K562 (cell line): ENCODE measurements at regions not wholly inside any gene's neighbourhood (a gene's known extent, or its start where the extent isn't known, plus 50 kb on each side); places are given as distances from the start of the nearest gene placed in this dataset.

Experiments used
- ATAC-seq: fragments of 200-7000 bp; cut with Tn5 transposase; 3 replicates; pipeline ENCODE4 v1.9.1; 2020; ENCODE audit warnings: moderate library complexity
- BruUV-seq: library from RNA; stranded (reverse); fragments of 400-500 nt; replicated peaks from 2 replicates; lab custom pipeline; 2021; lab: Mats Ljungman, UMichigan
- CTCF ChIA-PET: fragments of 300-600 bp; formaldehyde crosslinking; extraction: SDS; loops from one replicate; lab custom pipeline; 2021; ENCODE audit warnings: low intra/inter-chr PET ratio; lab: Yijun Ruan, JAX
- POLR2A ChIA-PET: fragments of 300-600, 350-650 bp; sonication (Branson Sonifier 250); formaldehyde crosslinking; extraction: SDS; loops from one replicate; lab custom pipeline; 2021; ENCODE audit warnings: antibody characterized with exemption, inconsistent platforms; lab: Yijun Ruan, JAX
- DNase-seq, 4 experiments: peaks; one replicate each; pipeline versions ENCODE4 v3.0.0 to v3.0.0-alpha.2; 2011 to 2018; ENCODE audit warnings: low spot score in 3 of 4, mixed read lengths in 3 of 4; ENCODE audit errors: extremely low read depth in 1 of 4
- FAIRE-seq: peaks from 2 replicates; lab custom pipeline; 2011; peaks lifted over from hg19 to GRCh38; lab: Jason Lieb, UNC
- H2AFZ ChIP-seq: 2 replicates; pipeline ENCODE4 v1.6.0; 2011; ENCODE audit warnings: low read depth, low read length, control low read depth, inconsistent platforms
- H3K27ac ChIP-seq: fragments of 200-600 bp; 3 replicates; pipeline ENCODE4 v1.8.0; 2011; ENCODE audit warnings: low read depth, mild to moderate bottlenecking, control low read depth, inconsistent platforms, low read length, moderate library complexity, mixed read lengths; ENCODE audit errors: extremely low read depth
- H3K27me3 ChIP-seq, 2 experiments: fragments of 300-600 bp in 1 of 2; 2 replicates in 1 of 2; 3 replicates in 1 of 2; pipeline versions ENCODE4 v1.6.0 to v1.8.0; 2011; ENCODE audit warnings: inconsistent platforms in 2 of 2, low read length in 2 of 2, mild to moderate bottlenecking in 1 of 2, mixed read lengths in 1 of 2, moderate library complexity in 1 of 2; ENCODE audit not compliant: control insufficient read depth in 2 of 2, insufficient read depth in 2 of 2
- H3K36me3 ChIP-seq: fragments of 300-600 bp; 3 replicates; pipeline ENCODE4 v1.8.0; 2011; ENCODE audit warnings: mild to moderate bottlenecking, low read length, inconsistent platforms; ENCODE audit not compliant: control insufficient read depth, insufficient read depth
- H3K4me1 ChIP-seq, 2 experiments: fragments of 200-600 bp in 1 of 2; replicated peaks in 1 of 2; 2 replicates in 1 of 2; 3 replicates in 1 of 2; pipeline versions ENCODE4 v1.5.1 to v1.8.0; 2011; ENCODE audit warnings: inconsistent platforms in 2 of 2, low read length in 2 of 2, mild to moderate bottlenecking in 1 of 2, mixed read lengths in 1 of 2, moderate library complexity in 1 of 2; ENCODE audit not compliant: control insufficient read depth in 2 of 2, insufficient read depth in 2 of 2
- H3K4me2 ChIP-seq: 2 replicates; pipeline ENCODE4 v1.6.1; 2011; ENCODE audit warnings: low read length, control low read depth, inconsistent platforms, mixed read lengths; ENCODE audit not compliant: insufficient read depth
- H3K4me3 ChIP-seq: fragments of 200-600 bp; sonication (generic), shearing (Covaris generic); 2 replicates; pipeline ENCODE4 v1.5.1; 2016; ENCODE audit warnings: control low read depth, inconsistent platforms
- H3K79me2 ChIP-seq: fragments of 200-600 bp; 3 replicates; pipeline ENCODE4 v1.8.0; 2011; ENCODE audit warnings: low read length, inconsistent platforms; ENCODE audit not compliant: control insufficient read depth, insufficient read depth
- H3K9ac ChIP-seq, 2 experiments: 2 replicates each; pipeline versions ENCODE4 v1.6.0 to v1.6.1; 2011; ENCODE audit warnings: low read depth in 2 of 2, low read length in 2 of 2, control low read depth in 1 of 2, inconsistent platforms in 1 of 2, mild to moderate bottlenecking in 1 of 2, mixed read lengths in 1 of 2; ENCODE audit not compliant: insufficient read depth in 1 of 2
- H3K9me1 ChIP-seq: one replicate; pipeline ENCODE4 v1.6.0; 2011; ENCODE audit warnings: inconsistent platforms, mild to moderate bottlenecking, low read length, moderate library complexity; ENCODE audit not compliant: control insufficient read depth, insufficient read depth
- H3K9me3 ChIP-seq: replicated peaks from 2 replicates; pipeline ENCODE4 v1.5.1; 2011; ENCODE audit warnings: low read depth, low read length, inconsistent platforms; ENCODE audit not compliant: control insufficient read depth, insufficient read depth
- H4K20me1 ChIP-seq: replicated peaks from 2 replicates; pipeline ENCODE4 v1.6.1; 2011; ENCODE audit warnings: low read length, inconsistent platforms, mixed read lengths; ENCODE audit not compliant: control insufficient read depth, insufficient read depth
- CBFA2T3 ChIP-seq: fragments of 450-650 bp; IDR thresholded peaks from 2 replicates; pipeline ENCODE4 v1.6.1; 2017
- FOSL1 ChIP-seq: fragments of 200-800 bp; sonication (Bioruptor generic); conservative IDR thresholded peaks from 2 replicates; pipeline ENCODE4 v1.6.1; 2016; ENCODE audit warnings: missing genetic modification characterization, missing compliant biosample characterization
- LEF1 ChIP-seq: fragments of 450-650 bp; IDR thresholded peaks from 2 replicates; pipeline ENCODE4 v1.6.1; 2016; ENCODE audit warnings: mild to moderate bottlenecking
- MAZ ChIP-seq, 2 experiments: fragments of 450-650 bp in 1 of 2; sonication (generic) in 1 of 2; formaldehyde crosslinking; IDR thresholded peaks in 1 of 2; conservative IDR thresholded peaks in 1 of 2; 2 replicates each; pipeline versions ENCODE4 v1.4.0 to v1.5.0; 2020; ENCODE audit warnings: mild to moderate bottlenecking in 1 of 2, missing genetic modification reagents in 1 of 2
- MCM5 ChIP-seq: fragments of 450-650 bp; IDR thresholded peaks from 2 replicates; pipeline ENCODE4 v1.6.1; 2016; ENCODE audit warnings: low read depth
- PHTF2 ChIP-seq: fragments of 250-450 bp; sonication (Bioruptor Pico); IDR thresholded peaks from 2 replicates; pipeline ENCODE4 v1.5.0; 2021; ENCODE audit warnings: mild to moderate bottlenecking
- THAP7 ChIP-seq: fragments of 250-450 bp; sonication (Bioruptor Pico); IDR thresholded peaks from 2 replicates; pipeline ENCODE4 v1.5.0; 2021
- ZNF318 ChIP-seq, 2 experiments: fragments of 450-650 bp; IDR thresholded peaks; 2 replicates each; pipeline ENCODE4 v1.6.1; 2016; ENCODE audit warnings: mild to moderate bottlenecking in 2 of 2, borderline replicate concordance in 1 of 2, low read depth in 1 of 2, moderate library complexity in 1 of 2
- ZNF507 ChIP-seq: conservative IDR thresholded peaks from 2 replicates; pipeline ENCODE4 v1.6.1; 2017; ENCODE audit warnings: missing genetic modification characterization, missing compliant biosample characterization
- ZNF586 ChIP-seq: fragments of 450-650 bp; formaldehyde crosslinking; conservative IDR thresholded peaks from 2 replicates; pipeline ENCODE4 v1.4.0; 2020; ENCODE audit warnings: mild to moderate bottlenecking, moderate library complexity
- WGBS: fragments of 100-300 bp; shearing (Covaris generic); methylation state at CpG from one replicate; pipeline ENCODE4 v1.1.6; 2016; ENCODE audit warnings: low coverage, mixed read lengths; ENCODE audit not compliant: insufficient coverage; ENCODE audit errors: missing lambda C conversion rate; 5-methylcytosine and 5-hydroxymethylcytosine counted together
- in situ Hi-C: fragments of 300-500 bp; cut with MboI; formaldehyde crosslinking; loops from 4 replicates; pipeline ENCODE4 v1.15.0; 2018; ENCODE audit warnings: inconsistent platforms, mixed read lengths
- intact Hi-C: fragments of 100-400 bp; cut with micrococcal nuclease; formaldehyde crosslinking; loops from 2 replicates; pipeline ENCODE4 v1.14.2; 2022
- TF ChIP-seq, protein P1 (sequence below), 2 experiments: IDR thresholded peaks; 2 replicates each; pipeline ENCODE4 v1.6.1; 2012; ENCODE audit warnings: improper control_type of control experiment in 2 of 2, low read depth in 2 of 2, low read length in 2 of 2, borderline replicate concordance in 1 of 2

GRCh38 chr13:83577183-83577582 is 305.1 kb downstream of the SLITRK1 start (continued):
- TF ChIP-seq ZNF318 (IDR thresholded peaks at IDR 0.05; ENCODE audit: borderline replicate concordance in 1 of 2, low read depth in 1 of 2): no peak

- ChIA-PET POLR2A (no interaction called here), CTCF (no interaction called here)
- no TSS peak for BruUV-seq
- H3K79me2 ChIP-seq: no peaks in the 10 kb centered on the region
- intact Hi-C loops: no loop called here
- no peak for ATAC-seq
- in situ Hi-C loops: no loop called here
- H3K9ac ChIP-seq: no peak overlapping the region
- H3K4me2 ChIP-seq: no peak overlapping the region
- H3K4me1 ChIP-seq: no peaks in the 10 kb centered on the region
- H3K9me3 ChIP-seq: no peaks in the 10 kb centered on the region
- no peaks in the 10 kb centered on the region for H3K27me3 ChIP-seq
- FAIRE-seq: no peak
- WGBS: 6% methylated on average over 3 of the region's 3 CpGs
- no peaks in the 10 kb centered on the region for H4K20me1 ChIP-seq
- no peaks in the 10 kb centered on the region for H3K9me1 ChIP-seq
- no peaks in the 10 kb centered on the region for H3K36me3 ChIP-seq
- H2AFZ ChIP-seq: no peak overlapping the region
- no peak for DNase-seq
- H3K4me3 ChIP-seq: no peak overlapping the region
- H3K27ac ChIP-seq: no peak overlapping the region
- TF ChIP-seq PHTF2 (CRISPR knock-in tag) (no peak), ZNF586 (CRISPR knock-in tag) (no peak), CBFA2T3 (no peak), LEF1 (no peak), FOSL1 (tag) (no peak), MAZ (CRISPR knock-in tag; conservative IDR thresholded peaks at IDR 0.05 in 1 of 2, IDR thresholded peaks at IDR 0.05 in 1 of 2) (no peak), THAP7 (CRISPR knock-in tag) (no peak), ZNF507 (tag) (no peak), MCM5 (no peak)
- TF ChIP-seq, protein P1, sequence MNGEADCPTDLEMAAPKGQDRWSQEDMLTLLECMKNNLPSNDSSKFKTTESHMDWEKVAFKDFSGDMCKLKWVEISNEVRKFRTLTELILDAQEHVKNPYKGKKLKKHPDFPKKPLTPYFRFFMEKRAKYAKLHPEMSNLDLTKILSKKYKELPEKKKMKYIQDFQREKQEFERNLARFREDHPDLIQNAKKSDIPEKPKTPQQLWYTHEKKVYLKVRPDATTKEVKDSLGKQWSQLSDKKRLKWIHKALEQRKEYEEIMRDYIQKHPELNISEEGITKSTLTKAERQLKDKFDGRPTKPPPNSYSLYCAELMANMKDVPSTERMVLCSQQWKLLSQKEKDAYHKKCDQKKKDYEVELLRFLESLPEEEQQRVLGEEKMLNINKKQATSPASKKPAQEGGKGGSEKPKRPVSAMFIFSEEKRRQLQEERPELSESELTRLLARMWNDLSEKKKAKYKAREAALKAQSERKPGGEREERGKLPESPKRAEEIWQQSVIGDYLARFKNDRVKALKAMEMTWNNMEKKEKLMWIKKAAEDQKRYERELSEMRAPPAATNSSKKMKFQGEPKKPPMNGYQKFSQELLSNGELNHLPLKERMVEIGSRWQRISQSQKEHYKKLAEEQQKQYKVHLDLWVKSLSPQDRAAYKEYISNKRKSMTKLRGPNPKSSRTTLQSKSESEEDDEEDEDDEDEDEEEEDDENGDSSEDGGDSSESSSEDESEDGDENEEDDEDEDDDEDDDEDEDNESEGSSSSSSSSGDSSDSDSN (IDR thresholded peaks at IDR 0.05; ENCODE audit: borderline replicate concordance in 1 of 2, low read depth in 2 of 2, low read length in 2 of 2): no peak
Observed at GRCh38 chr13:83568019-83568418, 314.3 kb downstream of the SLITRK1 start.
